Memory B cell (primary cell): ENCODE measurements at regions not wholly inside any gene's neighbourhood (a gene's known extent, or its start where the extent isn't known, plus 50 kb on each side); places are given as distances from the start of the nearest gene placed in this dataset.

Experiments used
- ATAC-seq: fragments of 150-1000 bp; cut with Tn5 transposase; 2 replicates; pipeline ENCODE4 v1.10.0; 2021; ENCODE audit warnings: low read depth, mild to moderate bottlenecking, moderate library complexity
- DNase-seq, 2 donors: peaks; one replicate each; pipeline ENCODE4 v3.0.0; 2022; ENCODE audit warnings: low spot score in 2 of 2
- H3K27ac Mint-ChIP-seq: one replicate; pipeline ENCODE4 v1.8.0; 2022; ENCODE audit warnings: mild to moderate bottlenecking, moderate library complexity, mixed read lengths
- H3K27me3 Mint-ChIP-seq: one replicate; pipeline ENCODE4 v1.8.0; 2022; ENCODE audit warnings: mixed read lengths
- H3K36me3 Mint-ChIP-seq: one replicate; pipeline ENCODE4 v1.8.0; 2022; ENCODE audit warnings: mild to moderate bottlenecking, mixed read lengths
- H3K4me1 Mint-ChIP-seq: one replicate; pipeline ENCODE4 v1.8.0; 2022; ENCODE audit warnings: mixed read lengths
- H3K4me3 Mint-ChIP-seq: one replicate; pipeline ENCODE4 v1.8.0; 2022; ENCODE audit warnings: mild to moderate bottlenecking, moderate library complexity, mixed read lengths
- H3K9me3 Mint-ChIP-seq: one replicate; pipeline ENCODE4 v1.8.0; 2022; ENCODE audit warnings: mixed read lengths

DNA sequence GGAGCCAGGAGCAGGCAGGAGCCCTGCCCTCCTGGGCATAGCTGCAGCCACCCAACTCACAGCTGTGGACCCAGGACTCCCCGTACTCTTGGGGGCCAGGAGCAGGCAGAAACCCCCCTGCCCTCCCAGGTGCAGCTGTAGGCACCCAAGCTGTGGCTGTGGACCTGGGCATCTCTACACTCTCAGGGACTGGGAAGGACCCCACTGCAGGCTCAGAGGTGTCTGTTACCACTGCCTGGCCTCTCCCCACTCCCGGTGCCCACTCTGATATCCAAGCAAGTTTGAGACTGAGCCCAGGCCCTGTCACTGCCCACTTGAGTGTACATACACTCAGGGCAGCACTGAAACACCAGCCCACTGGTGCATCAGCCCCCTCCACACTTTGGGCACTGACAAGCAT lies 193.5 kb upstream of the MANEA start:
- no peak for ATAC-seq

DNA sequence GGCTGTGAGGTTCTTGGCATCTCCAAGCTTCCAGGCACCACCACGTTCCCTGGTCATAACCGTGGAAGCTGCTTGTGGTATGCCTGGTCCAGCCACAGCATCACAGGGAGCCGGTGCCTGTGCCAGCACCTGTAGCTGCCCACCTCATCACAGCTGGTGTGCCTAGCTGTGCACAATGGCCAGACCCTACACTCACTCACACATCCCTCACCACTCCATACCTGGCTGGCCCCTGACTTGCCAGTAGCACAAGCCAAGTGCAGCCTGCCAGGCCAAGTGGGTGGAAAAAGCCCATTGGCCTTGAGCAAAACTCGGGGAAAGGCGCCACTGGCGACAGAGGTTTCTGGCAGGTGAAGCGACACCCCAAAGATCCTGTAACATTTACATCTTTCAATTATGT lies 192.3 kb upstream of the MANEA start:
- H3K36me3 Mint-ChIP-seq = no peaks in the 10 kb centered on the region
- H3K27me3 Mint-ChIP-seq = no peaks in the 10 kb centered on the region
- no peak overlapping the region for H3K4me3 Mint-ChIP-seq
- peaks cover 4% of the 10 kb centered on the region for H3K9me3 Mint-ChIP-seq
- ATAC-seq (no peak), DNase-seq (no peak)
- H3K4me1 Mint-ChIP-seq = no peaks in the 10 kb centered on the region
- no peak overlapping the region for H3K27ac Mint-ChIP-seq

More for the DNA sequence above, 193.5 kb upstream of the MANEA start:
- Mint-ChIP-seq H3K9me3 (peaks cover 6% of the 10 kb centered on the region), H3K4me1 (no peaks in the 10 kb centered on the region), H3K27me3 (no peaks in the 10 kb centered on the region), H3K27ac (no peak overlapping the region), H3K36me3 (no peaks in the 10 kb centered on the region), H3K4me3 (no peak overlapping the region)
- DNase-seq = no peak

DNA sequence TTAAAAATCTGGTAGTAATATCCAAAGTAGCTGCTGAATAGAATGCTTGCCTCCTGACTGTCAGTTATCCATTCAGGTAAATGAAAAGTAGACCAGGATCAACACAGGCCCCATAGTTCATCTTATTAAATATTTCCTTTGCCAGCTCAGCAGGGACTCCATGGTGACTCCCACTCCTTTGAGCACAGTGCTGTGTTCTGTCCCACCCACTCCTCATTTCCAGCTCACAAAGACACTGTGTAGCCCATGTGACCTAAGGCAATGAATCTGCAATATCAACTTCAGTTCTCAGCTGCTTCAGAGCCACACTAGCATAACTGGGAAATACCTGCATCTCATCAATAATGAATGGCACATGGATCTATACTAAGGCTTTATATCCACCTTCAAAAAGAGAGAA lies 189.5 kb upstream of the MANEA start:
- Mint-ChIP-seq H3K36me3 (no peaks in the 10 kb centered on the region), H3K27ac (no peak overlapping the region), H3K4me3 (no peak overlapping the region), H3K9me3 (no peaks in the 10 kb centered on the region), H3K4me1 (no peaks in the 10 kb centered on the region), H3K27me3 (no peaks in the 10 kb centered on the region)
- ATAC-seq (no peak), DNase-seq (no peak)

DNA sequence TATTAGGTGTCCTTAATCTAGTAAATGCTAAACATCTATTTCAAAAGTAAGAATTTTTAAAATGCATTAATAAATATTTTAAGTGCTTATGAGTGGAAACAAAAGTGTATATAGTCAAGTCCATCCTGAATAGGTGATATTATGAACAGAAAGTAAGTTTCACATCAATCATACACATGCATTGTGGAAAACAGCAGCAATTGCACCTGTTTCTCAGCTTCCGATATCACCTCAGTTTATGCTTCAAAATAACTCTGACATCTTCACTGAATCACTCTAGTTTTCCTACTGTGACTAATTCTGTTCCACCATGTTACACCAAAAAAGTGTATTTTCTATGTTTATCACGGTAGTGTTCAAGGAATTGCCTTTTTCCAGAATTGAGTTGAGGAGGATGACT lies 172.6 kb upstream of the MANEA start:
- Mint-ChIP-seq H3K27ac (no peak overlapping the region), H3K9me3 (no peaks in the 10 kb centered on the region), H3K4me1 (no peaks in the 10 kb centered on the region), H3K27me3 (no peaks in the 10 kb centered on the region), H3K4me3 (no peak overlapping the region), H3K36me3 (no peaks in the 10 kb centered on the region)
- no peak for ATAC-seq
- DNase-seq = no peak

GRCh38 chr6:95408111-95408510 lies 169.2 kb upstream of the MANEA start:
- Mint-ChIP-seq H3K4me1 (no peaks in the 10 kb centered on the region), H3K36me3 (no peaks in the 10 kb centered on the region), H3K27ac (no peak overlapping the region), H3K27me3 (no peaks in the 10 kb centered on the region), H3K4me3 (no peak overlapping the region), H3K9me3 (peaks cover 3% of the 10 kb centered on the region)
- no peak for DNase-seq
- ATAC-seq = no peak

GRCh38 chr6:95410168-95410567 lies 167.2 kb upstream of the MANEA start:
- no peak overlapping the region for H3K27ac Mint-ChIP-seq

GRCh38 chr6:95413789-95414188 lies 163.5 kb upstream of the MANEA start:
- ATAC-seq (no peak), DNase-seq (no peak)
- Mint-ChIP-seq H3K27me3 (peaks cover 1% of the 10 kb centered on the region), H3K36me3 (no peaks in the 10 kb centered on the region), H3K4me1 (no peaks in the 10 kb centered on the region), H3K9me3 (peaks cover 4% of the 10 kb centered on the region), H3K4me3 (no peak overlapping the region), H3K27ac (no peak overlapping the region)

More at GRCh38 chr6:95410168-95410567, 167.2 kb upstream of the MANEA start:
- Mint-ChIP-seq H3K4me3 (no peak overlapping the region), H3K36me3 (no peaks in the 10 kb centered on the region), H3K9me3 (peaks cover 3% of the 10 kb centered on the region), H3K27me3 (no peaks in the 10 kb centered on the region), H3K4me1 (no peaks in the 10 kb centered on the region)
- no peak for DNase-seq
- no peak for ATAC-seq

DNA sequence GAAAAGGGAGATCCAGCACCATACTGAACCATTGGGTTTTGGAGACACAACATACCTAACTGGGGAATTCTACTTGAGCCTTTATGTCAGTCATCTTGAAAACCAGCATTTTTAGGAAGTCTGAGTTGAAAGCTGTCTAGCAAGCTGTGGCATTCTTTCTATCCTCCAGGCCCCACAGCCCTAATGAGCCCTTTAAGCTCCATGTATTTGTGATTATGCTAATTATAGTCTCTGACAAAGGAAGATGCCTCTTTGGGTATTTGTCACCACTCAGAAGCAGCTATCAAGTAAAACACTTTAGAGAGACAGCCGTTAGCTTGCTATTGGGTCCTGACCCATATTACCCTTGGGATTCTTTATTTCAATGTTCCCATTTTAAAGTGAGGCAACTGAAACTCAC lies 159.5 kb upstream of the MANEA start:
- ATAC-seq (no peak), DNase-seq (no peak)
- Mint-ChIP-seq H3K27me3 (peaks cover 1% of the 10 kb centered on the region), H3K4me3 (no peak overlapping the region), H3K27ac (no peak overlapping the region), H3K4me1 (no peaks in the 10 kb centered on the region), H3K9me3 (peaks cover 10% of the 10 kb centered on the region), H3K36me3 (no peaks in the 10 kb centered on the region)

DNA sequence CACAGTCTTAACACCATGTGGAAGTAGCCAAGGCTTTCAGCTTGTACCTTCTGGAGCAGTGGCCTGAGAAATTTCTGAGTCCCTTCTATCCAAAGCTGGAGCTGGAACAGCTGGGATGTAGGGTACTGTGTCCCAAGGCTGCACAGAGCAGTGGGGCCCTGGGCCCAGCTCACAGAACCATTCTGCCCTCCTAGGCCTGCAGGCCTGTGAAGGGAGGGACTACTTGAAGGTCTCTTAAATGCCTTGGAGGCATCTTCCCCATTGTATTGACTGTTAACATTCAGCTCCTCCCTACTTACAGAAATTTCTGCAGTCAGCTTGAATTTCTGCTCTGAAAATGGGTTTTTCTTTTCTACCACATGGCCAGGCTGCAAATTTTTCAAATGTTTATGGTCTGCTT lies 156.5 kb upstream of the MANEA start:
- ATAC-seq (no peak), DNase-seq (no peak)
- Mint-ChIP-seq H3K9me3 (peaks cover 10% of the 10 kb centered on the region), H3K36me3 (no peaks in the 10 kb centered on the region), H3K4me3 (no peak overlapping the region), H3K4me1 (no peaks in the 10 kb centered on the region), H3K27ac (no peak overlapping the region), H3K27me3 (peaks cover 1% of the 10 kb centered on the region)

GRCh38 chr6:95423331-95423730 lies 154.0 kb upstream of the MANEA start:
- DNase-seq (no peak), ATAC-seq (no peak)
- Mint-ChIP-seq H3K4me1 (no peaks in the 10 kb centered on the region), H3K27ac (no peak overlapping the region), H3K36me3 (no peaks in the 10 kb centered on the region), H3K9me3 (peaks cover 8% of the 10 kb centered on the region), H3K4me3 (no peak overlapping the region), H3K27me3 (no peaks in the 10 kb centered on the region)

DNA sequence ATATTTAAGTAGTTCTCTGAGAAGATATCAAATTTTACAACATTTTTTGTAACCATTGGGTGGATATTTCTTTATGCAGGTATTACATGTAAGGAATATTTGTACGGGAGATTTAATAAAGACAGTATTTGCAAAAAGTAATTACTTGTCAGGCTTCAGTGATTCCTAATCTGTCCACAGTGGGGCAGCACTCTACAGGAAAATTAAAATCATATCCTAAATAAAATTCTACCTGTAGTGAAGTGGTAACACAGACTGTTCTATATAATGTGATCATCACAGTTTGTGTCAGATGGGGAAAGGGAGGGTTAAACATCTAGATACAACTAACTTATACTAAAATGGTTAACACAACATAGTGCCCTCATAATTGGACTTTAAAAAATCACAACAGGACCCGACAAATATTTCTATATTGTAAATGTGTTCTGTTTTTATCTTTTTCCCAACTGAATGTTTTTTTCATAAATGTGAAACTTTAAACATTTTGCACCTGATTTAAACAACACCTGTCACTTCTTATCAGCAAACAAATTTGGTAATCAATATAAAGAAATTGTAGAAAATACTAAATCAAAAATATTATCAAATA lies 145.6 kb upstream of the MANEA start:
- Mint-ChIP-seq H3K4me1 (no peaks in the 10 kb centered on the region), H3K9me3 (no peaks in the 10 kb centered on the region), H3K27me3 (peaks cover 1% of the 10 kb centered on the region), H3K27ac (no peak overlapping the region), H3K36me3 (no peaks in the 10 kb centered on the region), H3K4me3 (no peak overlapping the region)
- DNase-seq (peak; percentile 2 to 13), ATAC-seq (no peak)

GRCh38 chr6:95439741-95440140 lies 137.6 kb upstream of the MANEA start:
- H3K4me1 Mint-ChIP-seq = no peaks in the 10 kb centered on the region
- H3K4me3 Mint-ChIP-seq = no peak overlapping the region
- DNase-seq (no peak), ATAC-seq (no peak)
- no peaks in the 10 kb centered on the region for H3K36me3 Mint-ChIP-seq
- H3K9me3 Mint-ChIP-seq = no peaks in the 10 kb centered on the region
- H3K27ac Mint-ChIP-seq = no peak overlapping the region
- no peaks in the 10 kb centered on the region for H3K27me3 Mint-ChIP-seq

DNA sequence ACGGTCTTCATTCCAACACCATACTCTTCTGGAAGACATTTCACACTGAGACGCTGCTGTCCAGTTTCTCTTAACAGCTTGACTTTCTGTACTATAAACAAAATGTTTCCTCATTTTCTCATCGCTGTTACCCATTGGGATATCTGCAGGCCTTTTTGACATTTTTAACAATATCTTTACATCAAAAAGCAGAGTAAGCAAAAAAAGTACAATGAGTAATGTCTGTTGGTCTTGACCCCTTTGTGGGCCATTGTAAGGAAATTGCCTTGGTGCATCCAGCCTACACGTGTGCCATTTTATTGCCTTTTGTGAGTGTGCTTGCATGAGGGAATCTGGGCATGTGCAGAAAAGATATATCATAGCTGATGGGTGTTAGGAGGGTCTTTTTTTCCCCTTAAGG lies 129.1 kb upstream of the MANEA start:
- DNase-seq = no peak
- no peaks in the 10 kb centered on the region for H3K36me3 Mint-ChIP-seq
- H3K27me3 Mint-ChIP-seq = no peaks in the 10 kb centered on the region
- no peak overlapping the region for H3K4me3 Mint-ChIP-seq
- H3K4me1 Mint-ChIP-seq = no peaks in the 10 kb centered on the region
- no peak for ATAC-seq
- no peaks in the 10 kb centered on the region for H3K9me3 Mint-ChIP-seq
- H3K27ac Mint-ChIP-seq = no peak overlapping the region

- ATAC-seq (no peak), DNase-seq (no peak)
- no peaks in the 10 kb centered on the region for H3K9me3 Mint-ChIP-seq
- H3K36me3 Mint-ChIP-seq = no peaks in the 10 kb centered on the region
- H3K4me1 Mint-ChIP-seq = no peaks in the 10 kb centered on the region
- H3K4me3 Mint-ChIP-seq = no peak overlapping the region
- no peak overlapping the region for H3K27ac Mint-ChIP-seq
- H3K27me3 Mint-ChIP-seq = peaks cover 3% of the 10 kb centered on the region
Observed at GRCh38 chr6:95469511-95469910, 107.8 kb upstream of the MANEA start.

- H3K27ac Mint-ChIP-seq = no peak overlapping the region
- ATAC-seq = no peak
- DNase-seq = no peak
- H3K9me3 Mint-ChIP-seq = peaks cover 4% of the 10 kb centered on the region
- H3K36me3 Mint-ChIP-seq = no peaks in the 10 kb centered on the region
- no peaks in the 10 kb centered on the region for H3K4me1 Mint-ChIP-seq
- H3K27me3 Mint-ChIP-seq = no peaks in the 10 kb centered on the region
- H3K4me3 Mint-ChIP-seq = no peak overlapping the region
Observed at GRCh38 chr6:95478941-95479340, 98.4 kb upstream of the MANEA start.
